Nephron (organoid): ENCODE measurements at regions not wholly inside any gene's neighbourhood (a gene's known extent, or its start where the extent isn't known, plus 50 kb on each side); places are given as distances from the start of the nearest gene placed in this dataset.
"Not testable (repeated sequence)": the region's sequence is repeated elsewhere in the genome, so short reads cannot be mapped to it uniquely, and the experiment has no call there.

Source experiments
- H3K27ac Mint-ChIP-seq, 3 experiments: 2 replicates each; pipeline ENCODE4 v1.8.0; 2020; ENCODE audit warnings: mixed read lengths in 3 of 3, mild to moderate bottlenecking in 2 of 3, moderate library complexity in 1 of 3
- H3K27me3 Mint-ChIP-seq: 2 replicates; pipeline ENCODE4 v1.8.0; 2021; ENCODE audit warnings: low read depth, mild to moderate bottlenecking, moderate library complexity, mixed read lengths
- H3K36me3 Mint-ChIP-seq: 2 replicates; pipeline ENCODE4 v1.8.0; 2020; ENCODE audit warnings: low read depth, mixed read lengths
- H3K4me1 Mint-ChIP-seq: 2 replicates; pipeline ENCODE4 v1.8.0; 2020; ENCODE audit warnings: mixed read lengths
- H3K4me3 Mint-ChIP-seq, 3 experiments: 2 replicates each; pipeline ENCODE4 v1.8.0; 2020; ENCODE audit warnings: mild to moderate bottlenecking in 3 of 3, mixed read lengths in 3 of 3, moderate library complexity in 2 of 3
- H3K9me3 Mint-ChIP-seq: 2 replicates; pipeline ENCODE4 v1.8.0; 2020; ENCODE audit warnings: mixed read lengths
- TF ChIP-seq, protein P1 (sequence below), 3 experiments: fragments of 200-600 bp; sonication (generic); IDR thresholded peaks; one replicate each; pipeline ENCODE4 v1.5.0; 2021; ENCODE audit warnings: antibody characterized with exemption in 3 of 3; ENCODE audit not compliant: unreplicated experiment in 3 of 3

DNA sequence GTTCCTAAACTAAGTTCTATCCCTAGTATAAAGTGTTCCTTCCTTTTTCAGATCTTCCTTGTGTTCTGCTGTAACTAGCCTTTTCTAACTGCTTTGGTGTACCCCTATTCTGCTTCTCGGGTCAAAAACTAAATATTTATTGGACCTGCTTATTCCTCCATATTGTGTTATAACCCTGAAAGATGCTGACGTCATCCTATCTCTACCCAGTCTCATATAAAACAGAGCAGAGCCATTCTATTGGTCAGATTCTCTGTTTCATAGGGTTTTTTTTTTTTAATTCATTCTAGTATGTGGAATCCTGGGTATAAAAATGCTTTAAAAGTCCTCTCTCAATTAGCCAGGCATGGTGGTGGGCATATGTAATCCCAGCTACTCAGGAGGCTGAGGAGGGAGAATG is 349.7 kb downstream of the ACTRT1 start:
- no peaks in the 10 kb centered on the region for H3K27me3 Mint-ChIP-seq
- H3K27ac Mint-ChIP-seq = no peak overlapping the region
- TF ChIP-seq, protein P1, sequence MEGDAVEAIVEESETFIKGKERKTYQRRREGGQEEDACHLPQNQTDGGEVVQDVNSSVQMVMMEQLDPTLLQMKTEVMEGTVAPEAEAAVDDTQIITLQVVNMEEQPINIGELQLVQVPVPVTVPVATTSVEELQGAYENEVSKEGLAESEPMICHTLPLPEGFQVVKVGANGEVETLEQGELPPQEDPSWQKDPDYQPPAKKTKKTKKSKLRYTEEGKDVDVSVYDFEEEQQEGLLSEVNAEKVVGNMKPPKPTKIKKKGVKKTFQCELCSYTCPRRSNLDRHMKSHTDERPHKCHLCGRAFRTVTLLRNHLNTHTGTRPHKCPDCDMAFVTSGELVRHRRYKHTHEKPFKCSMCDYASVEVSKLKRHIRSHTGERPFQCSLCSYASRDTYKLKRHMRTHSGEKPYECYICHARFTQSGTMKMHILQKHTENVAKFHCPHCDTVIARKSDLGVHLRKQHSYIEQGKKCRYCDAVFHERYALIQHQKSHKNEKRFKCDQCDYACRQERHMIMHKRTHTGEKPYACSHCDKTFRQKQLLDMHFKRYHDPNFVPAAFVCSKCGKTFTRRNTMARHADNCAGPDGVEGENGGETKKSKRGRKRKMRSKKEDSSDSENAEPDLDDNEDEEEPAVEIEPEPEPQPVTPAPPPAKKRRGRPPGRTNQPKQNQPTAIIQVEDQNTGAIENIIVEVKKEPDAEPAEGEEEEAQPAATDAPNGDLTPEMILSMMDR (IDR thresholded peaks at IDR 0.05; ENCODE audit: unreplicated experiment in 3 of 3) = no peak
- H3K36me3 Mint-ChIP-seq = no peaks in the 10 kb centered on the region
- no peaks in the 10 kb centered on the region for H3K4me1 Mint-ChIP-seq
- H3K9me3 Mint-ChIP-seq = peaks cover 3% of the 10 kb centered on the region
- no peak overlapping the region for H3K4me3 Mint-ChIP-seq

DNA sequence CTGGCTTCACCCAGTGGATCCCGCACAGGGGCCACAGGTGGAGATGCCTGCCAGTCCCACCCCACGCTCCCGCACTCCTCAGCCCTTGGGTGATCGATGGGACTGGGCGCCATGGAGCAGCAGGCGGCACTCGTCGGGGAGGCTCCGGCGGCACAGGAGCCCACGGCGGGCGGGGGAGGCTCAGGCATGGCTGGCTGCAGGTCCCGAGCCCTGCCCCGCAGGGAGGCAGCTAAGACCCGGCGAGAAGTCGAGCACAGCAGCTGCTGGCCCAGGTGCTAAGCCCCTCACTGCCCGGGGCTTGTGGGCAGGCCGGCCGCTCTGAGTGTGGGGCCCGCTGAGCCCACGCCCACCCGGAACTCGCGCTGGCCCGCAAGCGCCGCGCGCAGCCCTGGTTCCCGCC is 389.3 kb downstream of the ACTRT1 start:
- H3K36me3 Mint-ChIP-seq, H3K27ac Mint-ChIP-seq, H3K4me1 Mint-ChIP-seq, H3K4me3 Mint-ChIP-seq, H3K27me3 Mint-ChIP-seq: not testable (repeated sequence)
- H3K9me3 Mint-ChIP-seq = peaks cover 19% of the 10 kb centered on the region

DNA sequence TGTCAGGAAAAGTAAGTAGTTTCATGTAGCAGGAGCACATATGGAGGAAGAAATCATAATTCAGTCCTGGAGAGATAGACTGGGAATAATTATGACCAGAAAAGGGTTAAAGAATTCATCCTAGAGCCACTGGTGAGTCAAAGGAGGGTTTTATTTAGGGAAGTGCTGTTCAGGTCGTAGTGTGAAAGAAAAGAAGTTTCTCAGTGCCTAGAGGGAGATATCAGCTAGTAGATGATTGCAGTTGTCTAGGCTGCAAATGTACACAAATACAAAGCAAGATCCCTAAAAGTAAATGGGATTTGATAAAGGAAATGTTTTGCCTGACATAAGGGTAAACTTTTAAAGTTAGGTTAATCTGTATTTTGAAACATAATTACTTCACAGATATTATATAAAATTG is 403.2 kb downstream of the ACTRT1 start:
- TF ChIP-seq, protein P1 (IDR thresholded peaks at IDR 0.05; ENCODE audit: unreplicated experiment in 3 of 3) = no peak
- Mint-ChIP-seq H3K36me3 (no peaks in the 10 kb centered on the region), H3K27me3 (no peaks in the 10 kb centered on the region), H3K9me3 (peaks cover 17% of the 10 kb centered on the region), H3K27ac (no peak overlapping the region), H3K4me3 (no peak overlapping the region), H3K4me1 (no peaks in the 10 kb centered on the region)

DNA sequence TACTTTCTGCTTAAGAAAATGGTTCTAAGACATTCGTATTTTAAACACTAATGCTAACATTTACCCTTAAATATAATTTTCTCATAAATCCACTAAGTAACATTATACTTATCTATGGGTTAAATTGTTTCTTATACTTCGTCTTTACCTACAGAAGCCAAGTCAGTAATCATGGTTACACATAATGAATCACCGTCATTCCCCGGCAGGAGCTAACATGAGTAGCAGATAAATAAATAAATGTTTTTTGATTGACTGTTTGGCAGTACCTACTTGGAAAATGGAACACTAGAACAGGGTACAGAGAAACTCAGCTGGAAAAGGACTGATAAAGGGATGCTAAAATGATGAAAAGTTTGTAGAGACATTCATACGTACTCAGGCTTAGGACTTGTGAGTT is 430.4 kb downstream of the ACTRT1 start:
- H3K36me3 Mint-ChIP-seq = no peaks in the 10 kb centered on the region
- H3K27me3 Mint-ChIP-seq = no peaks in the 10 kb centered on the region
- H3K9me3 Mint-ChIP-seq = peaks cover 19% of the 10 kb centered on the region
- H3K4me3 Mint-ChIP-seq = no peak overlapping the region
- TF ChIP-seq, protein P1 (IDR thresholded peaks at IDR 0.05; ENCODE audit: unreplicated experiment in 3 of 3) = no peak
- H3K4me1 Mint-ChIP-seq = no peaks in the 10 kb centered on the region
- H3K27ac Mint-ChIP-seq = no peak overlapping the region

DNA sequence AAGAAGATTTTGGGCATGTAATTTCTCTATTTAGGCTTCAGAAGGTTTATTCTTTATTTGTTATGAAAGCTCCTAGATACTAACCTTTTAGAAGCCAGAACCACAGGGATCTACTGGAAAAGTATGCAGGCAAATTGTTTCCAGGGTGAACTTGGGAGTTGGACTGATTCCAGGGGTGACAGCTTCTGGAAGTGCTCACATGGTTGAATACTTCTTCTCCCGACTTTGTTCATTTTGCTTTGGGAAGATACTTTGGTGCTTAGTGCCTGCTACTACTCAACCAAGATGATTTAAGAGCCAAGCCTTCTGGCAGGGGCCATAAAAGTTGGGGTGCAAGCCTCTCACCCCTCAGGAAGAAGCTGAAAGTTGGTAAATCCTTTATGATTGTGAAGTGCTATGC is 445.6 kb downstream of the ACTRT1 start:
- Mint-ChIP-seq H3K36me3 (no peaks in the 10 kb centered on the region), H3K4me1 (no peaks in the 10 kb centered on the region), H3K9me3 (peaks cover 3% of the 10 kb centered on the region), H3K4me3 (no peak overlapping the region), H3K27me3 (no peaks in the 10 kb centered on the region), H3K27ac (no peak overlapping the region)
- TF ChIP-seq, protein P1 (IDR thresholded peaks at IDR 0.05; ENCODE audit: unreplicated experiment in 3 of 3) = no peak

DNA sequence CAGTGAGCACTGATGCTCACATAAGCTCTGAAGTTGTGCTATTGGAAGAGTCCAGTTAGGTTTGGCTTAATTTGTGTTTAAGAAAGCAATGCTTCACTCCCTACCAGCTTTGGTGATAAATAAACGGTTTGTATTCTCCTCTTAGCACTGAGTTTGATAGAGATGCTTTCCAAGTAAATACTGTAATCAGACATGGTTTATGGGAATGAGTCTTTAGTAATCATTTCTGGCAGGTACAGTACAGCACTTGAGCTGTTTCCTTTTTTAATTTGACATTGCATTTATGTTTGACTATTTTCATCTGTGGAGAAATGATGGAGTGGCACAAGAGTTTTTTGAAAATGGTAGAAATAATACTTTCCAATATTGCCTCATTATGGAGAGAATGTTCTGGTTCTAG is 455.3 kb downstream of the ACTRT1 start:
- Mint-ChIP-seq H3K36me3 (no peaks in the 10 kb centered on the region), H3K9me3 (peaks cover 14% of the 10 kb centered on the region), H3K27ac (no peak overlapping the region)

More for the DNA sequence above, 455.3 kb downstream of the ACTRT1 start:
- Mint-ChIP-seq H3K4me1 (no peaks in the 10 kb centered on the region), H3K4me3 (no peak overlapping the region), H3K27me3 (no peaks in the 10 kb centered on the region)
- TF ChIP-seq, protein P1 (IDR thresholded peaks at IDR 0.05; ENCODE audit: unreplicated experiment in 3 of 3) = no peak
